Spleen (tissue), 7 donors: ENCODE measurements at regions not wholly inside any gene's neighbourhood (a gene's known extent, or its start where the extent isn't known, plus 50 kb on each side); places are given as distances from the start of the nearest gene placed in this dataset.

ENCODE experiments used
- CTCF ChIP-seq, 11 experiments: fragments of 200-600 bp in 7 of 11; fragments of 450-650 bp in 4 of 11; sonication (generic) in 4 of 11; IDR thresholded peaks in 8 of 11; conservative IDR thresholded peaks in 3 of 11; 1 replicate in 7 of 11; 2 replicates in 4 of 11; pipeline versions ENCODE4 v1.4.0 to v1.8.0; 2016 to 2021; ENCODE audit warnings: antibody characterized with exemption in 11 of 11, inconsistent platforms in 4 of 11, mild to moderate bottlenecking in 1 of 11
- POLR2A ChIP-seq, 3 donors: fragments of 450-650 bp; IDR thresholded peaks; one replicate each; pipeline ENCODE4 v1.5.1; 2017; ENCODE audit warnings: antibody characterized with exemption in 3 of 3, mild to moderate bottlenecking in 1 of 3
- donor health status: DM: no; HTN: no; CAD: no; lungs with moderate emphysema.
- donor health status: DM: no; HTN: no; CAD: no.
- donor health status: DM: no; HTN: no; CAD: no.

- TF ChIP-seq POLR2A (IDR thresholded peaks at IDR 0.05) = no peak
- no peak for TF ChIP-seq CTCF (IDR thresholded peaks at IDR 0.05 in 8 of 11, conservative IDR thresholded peaks at IDR 0.05 in 3 of 11)
These were observed 517.4 kb upstream of the ARRDC4 start for GRCh38 chr15:97443101-97443500.
